ENCODE measurements at regions not wholly inside any gene's neighbourhood (a gene's known extent, or its start where the extent isn't known, plus 50 kb on each side); places are given as distances from the start of the nearest gene placed in this dataset.

DNA sequence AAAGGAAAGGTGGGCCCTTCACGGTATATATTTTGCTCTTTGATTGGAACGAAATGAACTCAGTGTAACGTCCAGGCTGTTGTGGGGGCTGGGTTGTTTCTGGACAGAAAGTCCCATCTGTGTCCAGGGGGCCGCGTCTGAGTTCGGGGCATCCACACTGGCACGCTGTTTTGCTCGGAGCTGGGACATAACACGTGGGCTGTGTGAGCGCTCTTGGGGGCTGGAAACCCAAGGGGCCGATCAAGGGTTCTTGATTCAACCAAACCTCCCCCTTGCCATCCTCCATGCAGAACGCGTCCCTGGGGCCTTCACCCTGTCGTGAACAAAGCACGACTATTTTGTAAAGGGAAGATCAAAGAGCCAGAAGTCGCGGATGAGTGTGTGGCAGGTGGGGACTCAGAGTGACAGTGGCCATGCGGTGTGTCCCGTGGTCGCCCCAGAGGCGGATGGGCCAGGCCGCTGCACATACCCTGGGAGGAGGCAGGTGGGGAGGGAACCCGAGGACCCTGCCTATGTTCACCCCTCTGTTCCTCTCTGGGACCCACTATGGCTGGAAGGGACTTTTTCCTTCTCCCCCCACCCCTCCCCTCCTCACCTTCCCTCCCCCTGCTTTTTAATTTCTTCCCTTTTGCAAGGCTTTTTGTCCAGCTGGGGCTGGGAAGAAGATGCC is 387.2 kb downstream of the SEC14L1 start:
- no peak for TF ChIP-seq FOXM1 (IDR thresholded peaks at IDR 0.05; ENCODE audit: borderline replicate concordance, low read depth)
- TF ChIP-seq YY1 (IDR thresholded peaks at IDR 0.05; ENCODE audit: low read depth): no peak
- no peak for TF ChIP-seq CREB1 (IDR thresholded peaks at IDR 0.05; ENCODE audit: low read depth)
- TF ChIP-seq REST (IDR thresholded peaks at IDR 0.05; ENCODE audit: low read depth): no peak
- TF ChIP-seq RAD21 (IDR thresholded peaks at IDR 0.05; ENCODE audit: low read depth): no peak
- TF ChIP-seq TEAD4 (IDR thresholded peaks at IDR 0.05): no peak
- no peak for TF ChIP-seq MAX (IDR thresholded peaks at IDR 0.05)
- no peak for TF ChIP-seq TCF12 (IDR thresholded peaks at IDR 0.05; ENCODE audit: low read depth)
- no peak for TF ChIP-seq CEBPB (IDR thresholded peaks at IDR 0.05)

Data from Ishikawa (cell line).